ENCODE measurements at regions not wholly inside any gene's neighbourhood (a gene's known extent, or its start where the extent isn't known, plus 50 kb on each side); places are given as distances from the start of the nearest gene placed in this dataset.

GRCh38 chr7:131183611-131184119 lies 144.0 kb upstream of the MKLN1 start:
- peak in 1 of 2 donors; percentile 8 for DNase-seq (ENCODE audit: low read depth in 2 of 2)

GRCh38 chr7:131186816-131187215 lies 140.9 kb upstream of the MKLN1 start:
- DNase-seq (ENCODE audit: low read depth in 2 of 2) = no peak

- DNase-seq (ENCODE audit: low read depth in 2 of 2) = peak; percentile 24 to 43
Measured at GRCh38 chr7:131188367-131189339, 139.0 kb upstream of the MKLN1 start.

GRCh38 chr7:131189488-131189887 lies 138.2 kb upstream of the MKLN1 start:
- DNase-seq (ENCODE audit: low read depth in 2 of 2) = no peak

GRCh38 chr7:131190146-131190545 lies 137.5 kb upstream of the MKLN1 start:
- DNase-seq (ENCODE audit: low read depth in 2 of 2) = no peak

- no peak for DNase-seq (ENCODE audit: low read depth in 2 of 2)
Measured at GRCh38 chr7:131190581-131190980, 137.1 kb upstream of the MKLN1 start.

GRCh38 chr7:131194070-131194865 lies 133.4 kb upstream of the MKLN1 start:
- DNase-seq (ENCODE audit: low read depth in 2 of 2) = no peak

GRCh38 chr7:131196803-131197202 lies 130.9 kb upstream of the MKLN1 start:
- DNase-seq (ENCODE audit: low read depth in 2 of 2) = no peak

GRCh38 chr7:131197920-131198615 lies 129.6 kb upstream of the MKLN1 start:
- DNase-seq (ENCODE audit: low read depth in 2 of 2) = no peak

GRCh38 chr7:131202451-131202850 lies 125.2 kb upstream of the MKLN1 start:
- no peak for DNase-seq (ENCODE audit: low read depth in 2 of 2)

GRCh38 chr7:131203291-131203976 lies 124.2 kb upstream of the MKLN1 start:
- no peak for DNase-seq (ENCODE audit: low read depth in 2 of 2)

GRCh38 chr7:131208777-131209176 lies 118.9 kb upstream of the MKLN1 start:
- DNase-seq (ENCODE audit: low read depth in 2 of 2) = no peak

GRCh38 chr7:131210618-131211017 lies 117.1 kb upstream of the MKLN1 start:
- DNase-seq (ENCODE audit: low read depth in 2 of 2) = no peak

GRCh38 chr7:131211500-131211899 lies 116.2 kb upstream of the MKLN1 start:
- DNase-seq (ENCODE audit: low read depth in 2 of 2) = no peak

- no peak for DNase-seq (ENCODE audit: low read depth in 2 of 2)
Measured at GRCh38 chr7:131212114-131212513, 115.6 kb upstream of the MKLN1 start.

GRCh38 chr7:131218727-131219128 lies 108.9 kb upstream of the MKLN1 start:
- no peak for DNase-seq (ENCODE audit: low read depth in 2 of 2)

GRCh38 chr7:131219312-131220041 lies 108.2 kb upstream of the MKLN1 start:
- DNase-seq (ENCODE audit: low read depth in 2 of 2) = no peak

- DNase-seq (ENCODE audit: low read depth in 2 of 2) = no peak
Measured at GRCh38 chr7:131221061-131221460, 106.6 kb upstream of the MKLN1 start.

- no peak for DNase-seq (ENCODE audit: low read depth in 2 of 2)
Measured at GRCh38 chr7:131222171-131222570, 105.5 kb upstream of the MKLN1 start.

- no peak for DNase-seq (ENCODE audit: low read depth in 2 of 2)
Measured at GRCh38 chr7:131223151-131223550, 104.5 kb upstream of the MKLN1 start.

GRCh38 chr7:131224996-131225395 lies 102.7 kb upstream of the MKLN1 start:
- DNase-seq (ENCODE audit: low read depth in 2 of 2) = no peak
